ENCODE measurements at regions not wholly inside any gene's neighbourhood (a gene's known extent, or its start where the extent isn't known, plus 50 kb on each side); places are given as distances from the start of the nearest gene placed in this dataset.

DNA sequence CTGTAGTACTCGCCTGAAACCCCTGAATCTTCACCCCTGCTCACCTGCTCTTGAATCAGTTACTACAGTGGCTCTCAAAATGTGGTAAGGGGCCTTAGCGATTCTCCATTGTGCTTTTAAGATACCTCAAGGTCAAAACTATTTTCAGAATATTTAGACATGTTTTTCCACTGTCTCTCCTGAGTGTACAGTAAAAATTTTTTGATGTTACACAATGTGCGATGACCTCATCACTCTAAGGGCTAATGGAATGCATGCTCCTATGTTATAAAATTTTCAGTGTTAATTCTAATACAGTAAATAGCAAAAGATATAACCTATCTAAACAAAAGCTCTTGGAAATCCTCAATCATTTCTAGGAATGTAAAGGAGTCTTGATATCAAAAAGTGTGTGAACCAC lies 336.9 kb upstream of the PKDCC start:
- TF ChIP-seq, protein P1, sequence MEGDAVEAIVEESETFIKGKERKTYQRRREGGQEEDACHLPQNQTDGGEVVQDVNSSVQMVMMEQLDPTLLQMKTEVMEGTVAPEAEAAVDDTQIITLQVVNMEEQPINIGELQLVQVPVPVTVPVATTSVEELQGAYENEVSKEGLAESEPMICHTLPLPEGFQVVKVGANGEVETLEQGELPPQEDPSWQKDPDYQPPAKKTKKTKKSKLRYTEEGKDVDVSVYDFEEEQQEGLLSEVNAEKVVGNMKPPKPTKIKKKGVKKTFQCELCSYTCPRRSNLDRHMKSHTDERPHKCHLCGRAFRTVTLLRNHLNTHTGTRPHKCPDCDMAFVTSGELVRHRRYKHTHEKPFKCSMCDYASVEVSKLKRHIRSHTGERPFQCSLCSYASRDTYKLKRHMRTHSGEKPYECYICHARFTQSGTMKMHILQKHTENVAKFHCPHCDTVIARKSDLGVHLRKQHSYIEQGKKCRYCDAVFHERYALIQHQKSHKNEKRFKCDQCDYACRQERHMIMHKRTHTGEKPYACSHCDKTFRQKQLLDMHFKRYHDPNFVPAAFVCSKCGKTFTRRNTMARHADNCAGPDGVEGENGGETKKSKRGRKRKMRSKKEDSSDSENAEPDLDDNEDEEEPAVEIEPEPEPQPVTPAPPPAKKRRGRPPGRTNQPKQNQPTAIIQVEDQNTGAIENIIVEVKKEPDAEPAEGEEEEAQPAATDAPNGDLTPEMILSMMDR (IDR thresholded peaks at IDR 0.05), result no peak
- intact Hi-C loops (cut with DNase I), result no loop called here
- no peaks in the 10 kb centered on the region for H3K9me3 ChIP-seq

DNA sequence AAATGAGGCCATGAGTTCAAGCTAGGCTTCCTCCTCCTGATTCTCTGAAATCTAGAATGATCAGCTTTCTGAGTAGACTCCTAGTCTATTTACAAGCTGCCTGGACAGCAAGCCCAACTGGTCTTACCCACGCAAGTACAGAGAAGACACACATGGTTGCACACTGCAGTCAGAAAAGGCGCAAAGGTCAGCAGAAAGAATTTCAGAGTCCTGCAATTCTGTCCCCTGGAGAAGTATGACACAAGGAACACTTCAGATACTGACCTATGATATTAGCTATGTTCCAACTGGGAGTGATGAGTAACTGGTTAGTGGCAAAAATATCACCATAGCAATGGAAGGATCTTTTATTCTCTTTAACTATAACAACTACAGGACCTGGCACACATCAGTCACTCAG lies 336.1 kb upstream of the PKDCC start:
- intact Hi-C loops (cut with DNase I), result no loop called here
- TF ChIP-seq, protein P1 (IDR thresholded peaks at IDR 0.05), result no peak

More for the DNA sequence above, 336.9 kb upstream of the PKDCC start:
- no peaks in the 10 kb centered on the region for H3K27me3 ChIP-seq
- no peak overlapping the region for H3K4me3 ChIP-seq
- no peak overlapping the region for H3K27ac ChIP-seq
- no peaks in the 10 kb centered on the region for H3K36me3 ChIP-seq
- no peak for DNase-seq (ENCODE audit: low spot score in 2 of 2)
- no peaks in the 10 kb centered on the region for H3K4me1 ChIP-seq

DNA sequence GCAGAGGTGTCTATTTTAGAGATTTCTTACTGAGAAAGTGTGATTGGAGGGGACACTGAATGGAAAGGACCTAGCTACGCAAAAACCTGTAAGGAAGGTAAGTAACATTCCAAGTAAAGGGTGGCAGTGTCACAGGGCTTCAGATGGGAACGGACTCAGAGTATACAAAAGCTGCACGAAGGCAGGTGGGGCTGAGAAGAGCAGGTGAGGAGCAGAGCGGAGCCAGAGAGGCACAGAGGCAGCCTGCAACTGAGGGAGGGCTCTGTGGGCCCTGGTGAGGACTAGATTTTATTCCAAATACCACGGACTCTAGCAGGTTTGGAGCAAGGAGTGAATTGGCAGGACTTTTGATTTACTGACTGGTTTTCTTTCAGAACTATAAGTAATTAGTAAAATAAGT lies 331.3 kb upstream of the PKDCC start:
- TF ChIP-seq, protein P1 (IDR thresholded peaks at IDR 0.05), result no peak
- intact Hi-C loops (cut with DNase I), result no loop called here
- H3K27me3 ChIP-seq, result no peaks in the 10 kb centered on the region
- H3K36me3 ChIP-seq, result no peaks in the 10 kb centered on the region
- no peak overlapping the region for H3K4me3 ChIP-seq
- peak overlapping the region; percentile 26 to 62 for H3K27ac ChIP-seq
- DNase-seq (ENCODE audit: low spot score in 2 of 2), result no peak
- H3K9me3 ChIP-seq, result no peaks in the 10 kb centered on the region
- H3K4me1 ChIP-seq, result peaks cover 0 to 6% of the 10 kb centered on the region in 2 donors

More for the DNA sequence above, 336.1 kb upstream of the PKDCC start:
- H3K4me1 ChIP-seq, result peaks cover 0 to 4% of the 10 kb centered on the region in 2 donors
- H3K4me3 ChIP-seq, result no peak overlapping the region
- no peak overlapping the region for H3K27ac ChIP-seq
- no peak for DNase-seq (ENCODE audit: low spot score in 2 of 2)
- H3K9me3 ChIP-seq, result no peaks in the 10 kb centered on the region
- no peaks in the 10 kb centered on the region for H3K36me3 ChIP-seq
- H3K27me3 ChIP-seq, result no peaks in the 10 kb centered on the region

DNA sequence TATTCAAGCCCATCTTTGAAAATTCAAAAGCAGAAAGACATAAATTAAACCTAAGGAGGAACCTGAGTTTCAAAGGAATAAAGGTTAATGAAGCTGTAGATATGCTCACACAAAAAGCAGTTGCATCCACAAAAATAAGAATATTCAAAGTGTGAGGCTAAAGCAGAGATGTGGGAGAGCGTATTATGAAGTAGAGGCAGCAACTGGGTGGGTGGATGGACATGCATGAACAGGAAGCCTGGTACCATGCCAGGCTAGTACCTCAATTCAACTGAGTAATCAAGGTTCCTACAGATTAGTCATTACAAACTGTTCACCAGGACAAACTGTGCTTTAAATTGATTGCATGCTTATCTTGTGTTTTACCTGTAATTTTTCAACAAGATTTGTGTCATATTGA lies 330.0 kb upstream of the PKDCC start:
- no peaks in the 10 kb centered on the region for H3K36me3 ChIP-seq
- peaks cover 4 to 12% of the 10 kb centered on the region in 2 donors for H3K4me1 ChIP-seq
- no peak for DNase-seq (ENCODE audit: low spot score in 2 of 2)
- no peaks in the 10 kb centered on the region for H3K27me3 ChIP-seq
- intact Hi-C loops (cut with DNase I), result no loop called here
- no peak overlapping the region for H3K27ac ChIP-seq
- TF ChIP-seq, protein P1 (IDR thresholded peaks at IDR 0.05), result no peak
- no peak overlapping the region for H3K4me3 ChIP-seq
- no peaks in the 10 kb centered on the region for H3K9me3 ChIP-seq

DNA sequence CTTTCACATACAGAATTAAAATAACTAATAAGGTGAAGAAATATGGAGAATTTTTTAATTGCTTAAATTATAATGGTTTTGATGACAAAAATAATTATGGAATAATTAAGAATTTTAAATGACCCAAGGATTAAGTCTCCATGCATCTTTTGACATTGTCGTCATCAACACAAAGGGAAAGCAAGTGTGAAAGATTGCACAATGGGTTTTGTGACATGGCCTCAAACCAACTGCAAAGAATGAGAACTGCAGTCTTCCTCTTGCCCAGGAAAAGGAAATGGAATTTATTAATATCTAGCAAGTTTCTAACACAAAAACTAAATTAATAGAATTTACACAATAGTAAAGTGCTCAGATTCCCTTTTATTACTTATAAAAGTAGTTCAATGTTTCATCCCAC lies 329.1 kb upstream of the PKDCC start:
- no peak overlapping the region for H3K27ac ChIP-seq
- intact Hi-C loops (cut with DNase I), result no loop called here
- H3K4me3 ChIP-seq, result no peak overlapping the region
- H3K9me3 ChIP-seq, result no peaks in the 10 kb centered on the region
- TF ChIP-seq, protein P1 (IDR thresholded peaks at IDR 0.05), result no peak
- H3K27me3 ChIP-seq, result no peaks in the 10 kb centered on the region
- no peak for DNase-seq (ENCODE audit: low spot score in 2 of 2)
- H3K36me3 ChIP-seq, result no peaks in the 10 kb centered on the region
- H3K4me1 ChIP-seq, result peaks cover 6 to 16% of the 10 kb centered on the region in 2 donors

DNA sequence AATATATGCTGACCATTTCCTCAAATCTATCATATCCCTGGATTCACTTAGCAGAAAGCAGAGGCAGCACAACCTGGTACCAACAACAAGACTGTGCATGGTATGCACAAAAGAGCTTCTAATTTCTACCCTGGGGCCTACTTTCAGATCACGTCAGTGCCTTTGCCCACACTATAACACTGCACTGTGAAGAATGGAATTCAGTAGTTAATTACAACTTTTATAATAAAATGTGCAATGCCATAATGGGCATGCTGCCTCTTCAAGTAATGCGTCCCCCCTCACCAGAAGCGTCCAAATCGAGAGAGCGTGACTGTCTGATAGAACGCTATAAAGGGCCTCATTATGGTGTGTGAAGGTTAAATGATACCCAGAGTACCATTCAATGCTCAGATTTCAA lies 328.1 kb upstream of the PKDCC start:
- intact Hi-C loops (cut with DNase I), result no loop called here
- peaks cover 6 to 16% of the 10 kb centered on the region in 2 donors for H3K4me1 ChIP-seq
- no peak overlapping the region for H3K27ac ChIP-seq
- no peaks in the 10 kb centered on the region for H3K27me3 ChIP-seq
- H3K36me3 ChIP-seq, result no peaks in the 10 kb centered on the region
- TF ChIP-seq, protein P1 (IDR thresholded peaks at IDR 0.05), result no peak
- no peaks in the 10 kb centered on the region for H3K9me3 ChIP-seq
- no peak for DNase-seq (ENCODE audit: low spot score in 2 of 2)
- no peak overlapping the region for H3K4me3 ChIP-seq

All from ascending aorta (tissue), 2 donors.